Endodermal cell (in vitro differentiated cells): ENCODE measurements at regions not wholly inside any gene's neighbourhood (a gene's known extent, or its start where the extent isn't known, plus 50 kb on each side); places are given as distances from the start of the nearest gene placed in this dataset.

Source experiments
- DNase-seq: peaks from one replicate; pipeline ENCODE4 v3.0.0-alpha.2; 2017
- H3K27ac ChIP-seq: 2 replicates; pipeline ENCODE4 v1.5.1; 2013; ENCODE audit warnings: mild to moderate bottlenecking, low read depth, low read length, moderate library complexity
- H3K27me3 ChIP-seq: 2 replicates; pipeline ENCODE4 v1.6.1; 2013; ENCODE audit warnings: mild to moderate bottlenecking, low read length, moderate library complexity; ENCODE audit not compliant: insufficient read depth, control insufficient read depth, poor library complexity, severe bottlenecking
- H3K36me3 ChIP-seq: 2 replicates; pipeline ENCODE4 v1.7.0; 2013; ENCODE audit warnings: mild to moderate bottlenecking, low read length, moderate library complexity; ENCODE audit not compliant: control insufficient read depth, insufficient read depth
- H3K4me1 ChIP-seq: one replicate; pipeline ENCODE4 v1.7.0; 2013; ENCODE audit warnings: low read length; ENCODE audit not compliant: control insufficient read depth, insufficient read depth
- H3K4me3 ChIP-seq: 2 replicates; pipeline ENCODE4 v1.5.1; 2013; ENCODE audit warnings: mild to moderate bottlenecking, low read length, moderate library complexity
- H3K9ac ChIP-seq: 2 replicates; pipeline ENCODE4 v1.6.1; 2013; ENCODE audit warnings: mild to moderate bottlenecking, low read length, moderate library complexity; ENCODE audit not compliant: poor library complexity, severe bottlenecking; ENCODE audit errors: extremely low read depth
- H3K9me3 ChIP-seq: 2 replicates; pipeline ENCODE4 v1.6.1; 2013; ENCODE audit warnings: mild to moderate bottlenecking, low read length, moderate library complexity; ENCODE audit not compliant: control insufficient read depth
- H3K27ac Mint-ChIP-seq: 2 replicates; pipeline ENCODE4 v1.8.0; 2020; ENCODE audit warnings: mixed read lengths
- H3K27me3 Mint-ChIP-seq: 2 replicates; pipeline ENCODE4 v1.8.0; 2021; ENCODE audit warnings: mild to moderate bottlenecking, mixed read lengths; ENCODE audit not compliant: insufficient read depth
- H3K36me3 Mint-ChIP-seq: 2 replicates; pipeline ENCODE4 v1.8.0; 2020; ENCODE audit warnings: low read depth, mixed read lengths
- H3K4me1 Mint-ChIP-seq: 2 replicates; pipeline ENCODE4 v1.8.0; 2020; ENCODE audit warnings: mixed read lengths
- H3K4me3 Mint-ChIP-seq: 2 replicates; pipeline ENCODE4 v1.8.0; 2020; ENCODE audit warnings: mild to moderate bottlenecking, moderate library complexity, mixed read lengths
- H3K9me3 Mint-ChIP-seq: 2 replicates; pipeline ENCODE4 v1.8.0; 2020; ENCODE audit warnings: mild to moderate bottlenecking, mixed read lengths
- CTCF ChIP-seq: fragments of 200-600 bp; sonication (generic); conservative IDR thresholded peaks from 2 replicates; pipeline ENCODE4 v1.5.0; 2021; ENCODE audit warnings: antibody characterized with exemption, mild to moderate bottlenecking
- WGBS, 2 experiments: methylation state at CpG; one replicate each; pipeline versions ENCODE4 v1.1.5 to v1.1.7; 2013; ENCODE audit warnings: missing lambda C conversion rate in 2 of 2, mixed read lengths in 1 of 2; ENCODE audit not compliant: insufficient coverage in 1 of 2, insufficient read length in 1 of 2; 5-methylcytosine and 5-hydroxymethylcytosine counted together

GRCh38 chr10:9036711-9037204, 982.3 kb downstream of the GATA3 start:
- H3K27ac Mint-ChIP-seq = no peak overlapping the region
- no peaks in the 10 kb centered on the region for H3K36me3 Mint-ChIP-seq
- Histone ChIP-seq H3K4me1 (no peaks in the 10 kb centered on the region), H3K9ac (no peak overlapping the region), H3K36me3 (no peaks in the 10 kb centered on the region), H3K27ac (no peak overlapping the region), H3K4me3 (no peak overlapping the region), H3K27me3 (no peaks in the 10 kb centered on the region), H3K9me3 (no peaks in the 10 kb centered on the region)
- no peak overlapping the region for H3K4me3 Mint-ChIP-seq
- H3K9me3 Mint-ChIP-seq = no peaks in the 10 kb centered on the region
- no peaks in the 10 kb centered on the region for H3K4me1 Mint-ChIP-seq
- no peak for TF ChIP-seq CTCF
- WGBS, 2 experiments = 72 to 90% methylated on average over 4 of the region's 4 CpGs
- no peaks in the 10 kb centered on the region for H3K27me3 Mint-ChIP-seq
- DNase-seq = no peak

GRCh38 chr10:9038146-9038714, 983.7 kb downstream of the GATA3 start:
- Histone ChIP-seq H3K9ac (no peak overlapping the region), H3K9me3 (no peaks in the 10 kb centered on the region), H3K4me3 (no peak overlapping the region), H3K36me3 (no peaks in the 10 kb centered on the region), H3K27me3 (no peaks in the 10 kb centered on the region), H3K4me1 (no peaks in the 10 kb centered on the region), H3K27ac (no peak overlapping the region)
- DNase-seq = no peak
- no peaks in the 10 kb centered on the region for H3K9me3 Mint-ChIP-seq
- no peaks in the 10 kb centered on the region for H3K27me3 Mint-ChIP-seq
- 92 to 95% methylated on average over 3 to 4 of the region's 4 CpGs for WGBS, 2 experiments
- no peaks in the 10 kb centered on the region for H3K36me3 Mint-ChIP-seq
- no peak for TF ChIP-seq CTCF
- H3K4me1 Mint-ChIP-seq = no peaks in the 10 kb centered on the region
- H3K27ac Mint-ChIP-seq = no peak overlapping the region
- no peak overlapping the region for H3K4me3 Mint-ChIP-seq

- no peak for TF ChIP-seq CTCF
- no peaks in the 10 kb centered on the region for H3K27me3 Mint-ChIP-seq
- H3K36me3 Mint-ChIP-seq = no peaks in the 10 kb centered on the region
- WGBS, 2 experiments = 88 to 100% methylated on average over 2 of the region's 2 CpGs
- H3K36me3 ChIP-seq = no peaks in the 10 kb centered on the region
- H3K9me3 Mint-ChIP-seq = peaks cover 8% of the 10 kb centered on the region
- H3K4me1 Mint-ChIP-seq = no peaks in the 10 kb centered on the region
- H3K27me3 ChIP-seq = no peaks in the 10 kb centered on the region
- no peak overlapping the region for H3K9ac ChIP-seq
- H3K4me3 ChIP-seq = no peak overlapping the region
- DNase-seq = no peak
- H3K27ac ChIP-seq = no peak overlapping the region
- H3K4me3 Mint-ChIP-seq = no peak overlapping the region
- no peak overlapping the region for H3K27ac Mint-ChIP-seq
- H3K4me1 ChIP-seq = no peaks in the 10 kb centered on the region
- H3K9me3 ChIP-seq = no peaks in the 10 kb centered on the region
Measured at GRCh38 chr10:9043466-9043865, 989.0 kb downstream of the GATA3 start.
